ENCODE measurements at regions not wholly inside any gene's neighbourhood (a gene's known extent, or its start where the extent isn't known, plus 50 kb on each side); places are given as distances from the start of the nearest gene placed in this dataset.

- ChIA-PET POLR2A (no interaction called here), CTCF (interaction anchor here (1.3 kb wide), 1 partner anchor 436 kb away, joined by 3 read pairs; no protein-coding TSS in a partner anchor), RAD21 (ENCODE audit: low non-redundant PET in 1 of 2, low total read pairs in 2 of 2, uncharacterized antibody in 2 of 2, unreplicated experiment in 2 of 2) (no interaction called here)
- Histone ChIP-seq H3K36me3 (ENCODE audit: control insufficient read depth in 1 of 2, insufficient read depth in 2 of 2, low read length in 2 of 2) (no peaks in the 10 kb centered on the region), H3K9me3 (ENCODE audit: control insufficient read depth in 1 of 2, insufficient read depth in 1 of 2, low read depth in 1 of 2, low read length in 2 of 2) (no peaks in the 10 kb centered on the region), H3K4me2 (ENCODE audit: low read length) (no peak overlapping the region), H3K4me3 (replicated peaks in 1 of 2; ENCODE audit: low read depth in 1 of 2, low read length in 2 of 2) (no peak overlapping the region), H3K27ac (ENCODE audit: low read depth, low read length) (no peak overlapping the region), H4K20me1 (ENCODE audit: insufficient read depth) (no peaks in the 10 kb centered on the region), H3K9me2 (ENCODE audit: insufficient read depth) (no peaks in the 10 kb centered on the region), H3K79me2 (ENCODE audit: insufficient read depth, low read length) (no peaks in the 10 kb centered on the region), H3K27me3 (ENCODE audit: insufficient read depth, low read length) (no peaks in the 10 kb centered on the region), H2AFZ (ENCODE audit: low read depth, low read length, poor library complexity, severe bottlenecking) (no peak overlapping the region), H3K4me1 (ENCODE audit: control insufficient read depth in 1 of 2, insufficient read depth in 2 of 2, low read length in 2 of 2) (no peaks in the 10 kb centered on the region), H3K9ac (ENCODE audit: low read length) (no peak overlapping the region)
- TF ChIP-seq JUND (IDR thresholded peaks at IDR 0.05) (no peak), CTCF (IDR thresholded peaks at IDR 0.05 in 2 of 3, conservative IDR thresholded peaks at IDR 0.05 in 1 of 3; ENCODE audit: borderline replicate concordance in 1 of 3, insufficient read depth in 1 of 3, low read depth in 2 of 3, low read length in 2 of 3) (no peak), CEBPB (IDR thresholded peaks at IDR 0.05; ENCODE audit: low read depth) (no peak)
- no peak for ATAC-seq
- BruUV-seq (replicated peaks): no TSS peak
- DNase-seq (ENCODE audit: low read depth, low spot score): no peak
- intact Hi-C loops (cut with micrococcal nuclease): loop anchor here (10.0 kb wide), 1 partner anchor 284 kb away; the partner anchor contains the start of gene KLF12
Observed at GRCh38 chr13:73851104-73851503, 283.1 kb downstream of the KLF12 start.

GRCh38 chr13:73850104-73850873, 283.9 kb downstream of the KLF12 start:
- BruUV-seq (replicated peaks): no TSS peak
- Histone ChIP-seq H3K4me3 (replicated peaks in 1 of 2; ENCODE audit: low read depth in 1 of 2, low read length in 2 of 2) (no peak overlapping the region), H3K36me3 (ENCODE audit: control insufficient read depth in 1 of 2, insufficient read depth in 2 of 2, low read length in 2 of 2) (no peaks in the 10 kb centered on the region), H3K9me3 (ENCODE audit: control insufficient read depth in 1 of 2, insufficient read depth in 1 of 2, low read depth in 1 of 2, low read length in 2 of 2) (no peaks in the 10 kb centered on the region), H3K27ac (ENCODE audit: low read depth, low read length) (no peak overlapping the region), H3K9me2 (ENCODE audit: insufficient read depth) (no peaks in the 10 kb centered on the region), H2AFZ (ENCODE audit: low read depth, low read length, poor library complexity, severe bottlenecking) (no peak overlapping the region), H3K4me1 (ENCODE audit: control insufficient read depth in 1 of 2, insufficient read depth in 2 of 2, low read length in 2 of 2) (no peaks in the 10 kb centered on the region), H4K20me1 (ENCODE audit: insufficient read depth) (no peaks in the 10 kb centered on the region), H3K9ac (ENCODE audit: low read length) (no peak overlapping the region), H3K79me2 (ENCODE audit: insufficient read depth, low read length) (no peaks in the 10 kb centered on the region), H3K4me2 (ENCODE audit: low read length) (no peak overlapping the region), H3K27me3 (ENCODE audit: insufficient read depth, low read length) (no peaks in the 10 kb centered on the region)
- RAD21 ChIA-PET (ENCODE audit: low non-redundant PET in 1 of 2, low total read pairs in 2 of 2, uncharacterized antibody in 2 of 2, unreplicated experiment in 2 of 2): no interaction called here
- ATAC-seq (no peak), DNase-seq (ENCODE audit: low read depth, low spot score) (no peak)
- CTCF ChIA-PET: interaction anchor here (1.3 kb wide), 1 partner anchor 437 kb away, joined by 3 read pairs; no protein-coding TSS in a partner anchor
- intact Hi-C loops (cut with micrococcal nuclease): loop anchor here (10.0 kb wide), 1 partner anchor 285 kb away; the partner anchor contains the start of gene KLF12
- POLR2A ChIA-PET: no interaction called here
- TF ChIP-seq EGR1 (IDR thresholded peaks at IDR 0.05; ENCODE audit: low read depth): no peak
- no peak for TF ChIP-seq POLR2A (IDR thresholded peaks at IDR 0.05; ENCODE audit: borderline replicate concordance, extremely low read depth, insufficient read depth, insufficient read length)
- TF ChIP-seq ELF1 (IDR thresholded peaks at IDR 0.05; ENCODE audit: borderline replicate concordance, low read depth): no peak

Measured in HCT116 (cell line).